SJSA1 (cell line): ENCODE measurements at regions not wholly inside any gene's neighbourhood (a gene's known extent, or its start where the extent isn't known, plus 50 kb on each side); places are given as distances from the start of the nearest gene placed in this dataset.
"Not testable (repeated sequence)": the region's sequence is repeated elsewhere in the genome, so short reads cannot be mapped to it uniquely, and the experiment has no call there.

Source experiments
- DNase-seq, 2 experiments: peaks; one replicate each; pipeline ENCODE4 v3.0.0-alpha.2; 2015 to 2020; ENCODE audit warnings: low spot score in 2 of 2, low read depth in 1 of 2
- H3K27ac ChIP-seq: fragments of 250-450 bp; sonication (Bioruptor Pico); 2 replicates; pipeline ENCODE4 v1.5.1; 2020; ENCODE audit warnings: mild to moderate bottlenecking, moderate library complexity
- H3K27me3 ChIP-seq: fragments of 250-450 bp; sonication (Bioruptor Pico); replicated peaks from 2 replicates; pipeline ENCODE4 v1.5.1; 2020; ENCODE audit warnings: mild to moderate bottlenecking, moderate library complexity
- H3K36me3 ChIP-seq: fragments of 250-450 bp; sonication (Bioruptor Pico); 2 replicates; pipeline ENCODE4 v1.5.1; 2020; ENCODE audit warnings: mild to moderate bottlenecking
- H3K4me1 ChIP-seq: fragments of 250-450 bp; sonication (Bioruptor Pico); replicated peaks from 2 replicates; pipeline ENCODE4 v1.6.1; 2021; ENCODE audit warnings: mild to moderate bottlenecking
- H3K4me3 ChIP-seq: fragments of 250-450 bp; sonication (Bioruptor Pico); 2 replicates; pipeline ENCODE4 v1.5.1; 2020; ENCODE audit warnings: mild to moderate bottlenecking
- H3K9me3 ChIP-seq: fragments of 250-450 bp; sonication (Bioruptor Pico); replicated peaks from 2 replicates; pipeline ENCODE4 v1.5.1; 2020; ENCODE audit warnings: mild to moderate bottlenecking

DNA sequence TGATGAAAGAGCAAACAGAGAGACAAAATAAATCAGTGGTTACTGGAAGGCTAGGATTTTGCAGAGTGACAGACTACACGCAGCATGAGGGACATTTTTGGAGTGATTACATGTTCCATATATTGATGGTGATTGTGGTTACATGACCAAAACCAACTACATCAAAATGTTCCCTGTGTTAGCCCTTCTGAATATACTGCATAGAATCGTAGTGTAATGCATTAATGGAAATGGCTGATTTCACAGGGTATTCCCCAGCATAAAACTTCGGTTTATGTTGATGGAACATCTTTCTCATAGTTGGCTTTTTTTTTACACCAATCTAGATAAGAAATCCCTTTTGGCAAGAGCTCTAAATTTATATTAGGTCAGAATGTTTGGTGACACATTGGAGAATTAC is 191.3 kb upstream of the CMC1 start:
- no peak for DNase-seq
- Histone ChIP-seq H3K36me3 (no peaks in the 10 kb centered on the region), H3K27ac (no peak overlapping the region), H3K9me3 (no peaks in the 10 kb centered on the region), H3K4me3 (no peak overlapping the region), H3K27me3 (no peaks in the 10 kb centered on the region), H3K4me1 (peaks cover 31% of the 10 kb centered on the region)

DNA sequence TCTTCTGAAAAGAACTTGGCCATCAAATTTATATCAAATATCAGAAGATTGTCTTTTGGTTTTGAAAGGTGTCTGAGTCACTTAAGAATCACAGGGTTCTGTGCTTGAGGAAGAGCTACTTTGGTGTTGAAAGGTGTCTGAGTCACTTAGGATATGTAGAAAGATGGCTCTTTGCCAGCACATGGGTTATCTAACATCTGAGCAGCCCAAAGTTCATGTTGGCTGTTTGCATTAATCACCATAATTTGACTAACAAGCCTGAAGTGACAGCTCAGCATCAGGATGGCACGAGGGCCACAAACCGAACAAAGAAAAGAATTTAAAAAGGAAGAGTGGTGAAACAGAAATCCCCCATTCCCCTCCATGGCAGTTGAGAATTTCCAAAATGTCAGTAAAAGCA is 190.5 kb upstream of the CMC1 start:
- no peaks in the 10 kb centered on the region for H3K9me3 ChIP-seq
- peak in 1 of 2 experiments; percentile 11 for DNase-seq
- H3K27ac ChIP-seq = no peak overlapping the region
- H3K27me3 ChIP-seq = no peaks in the 10 kb centered on the region
- no peak overlapping the region for H3K4me3 ChIP-seq
- peaks cover 31% of the 10 kb centered on the region for H3K4me1 ChIP-seq
- H3K36me3 ChIP-seq = no peaks in the 10 kb centered on the region

DNA sequence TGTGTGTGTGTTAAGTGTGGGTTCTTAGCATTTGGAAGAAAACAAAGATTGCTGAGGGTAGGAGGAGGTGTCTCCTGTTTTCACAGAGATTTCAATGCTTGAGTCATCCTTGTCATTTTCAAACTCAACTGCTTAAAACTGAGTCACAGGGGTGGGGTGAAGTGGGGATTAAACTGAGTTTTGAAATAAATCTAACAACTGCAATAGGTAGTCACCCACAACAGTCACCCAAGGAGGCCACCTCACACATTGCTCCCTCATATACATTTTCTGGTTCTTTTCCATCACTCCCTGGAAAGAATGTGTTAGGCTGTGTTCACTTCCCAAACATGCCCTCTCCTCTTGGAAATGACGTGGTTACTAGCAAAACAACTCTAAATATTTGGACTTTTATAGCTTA is 187.7 kb upstream of the CMC1 start:
- H3K27ac ChIP-seq = peak overlapping the region; percentile 76
- H3K4me1 ChIP-seq = peaks cover 31% of the 10 kb centered on the region
- H3K27me3 ChIP-seq = no peaks in the 10 kb centered on the region
- H3K36me3 ChIP-seq = no peaks in the 10 kb centered on the region
- peak; percentile 63 to 69 for DNase-seq
- H3K9me3 ChIP-seq = no peaks in the 10 kb centered on the region
- H3K4me3 ChIP-seq = no peak overlapping the region

DNA sequence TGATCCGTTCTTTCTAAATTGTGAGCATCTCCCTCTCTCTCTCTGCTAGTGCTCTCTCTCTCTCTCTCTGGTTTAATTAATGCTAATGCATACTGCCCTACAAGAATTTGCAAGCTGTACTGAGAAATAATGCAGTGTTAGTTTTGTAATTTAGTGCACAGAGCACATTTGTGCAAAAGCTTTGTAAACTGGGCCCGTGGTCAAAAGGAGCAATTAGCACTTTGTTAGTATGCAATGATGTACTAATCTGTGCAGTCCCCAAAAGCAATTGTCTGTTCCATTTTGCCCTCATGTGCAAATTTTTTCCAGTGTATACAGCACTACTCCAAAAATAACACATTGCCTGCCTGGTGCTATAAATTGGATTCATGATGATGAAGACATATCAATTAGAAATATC is 184.6 kb upstream of the CMC1 start:
- no peaks in the 10 kb centered on the region for H3K27me3 ChIP-seq
- H3K4me3 ChIP-seq = no peak overlapping the region
- H3K36me3 ChIP-seq = no peaks in the 10 kb centered on the region
- peaks cover 21% of the 10 kb centered on the region for H3K4me1 ChIP-seq
- no peak overlapping the region for H3K27ac ChIP-seq
- DNase-seq = no peak
- no peaks in the 10 kb centered on the region for H3K9me3 ChIP-seq

DNA sequence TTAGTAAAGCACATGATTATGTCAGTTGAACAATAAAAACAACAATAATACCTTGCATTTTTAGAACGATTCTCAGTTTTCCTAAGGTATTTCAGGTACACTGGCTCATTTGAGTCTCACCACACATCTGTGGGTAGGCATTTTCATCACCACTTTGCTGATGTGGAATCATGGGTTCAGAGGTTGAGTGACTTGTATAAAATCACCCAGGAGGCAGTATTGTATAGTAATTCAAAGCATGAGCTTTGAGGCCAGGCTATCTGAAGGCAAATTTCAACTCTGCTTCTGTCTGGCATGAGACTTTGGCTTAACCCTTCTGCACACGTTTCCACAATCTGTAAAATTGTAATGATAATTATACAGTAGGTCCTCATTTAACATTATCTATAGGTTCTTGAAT is 183.9 kb upstream of the CMC1 start:
- no peaks in the 10 kb centered on the region for H3K27me3 ChIP-seq
- peaks cover 15% of the 10 kb centered on the region for H3K4me1 ChIP-seq
- no peak for DNase-seq
- no peak overlapping the region for H3K27ac ChIP-seq
- no peaks in the 10 kb centered on the region for H3K36me3 ChIP-seq
- no peaks in the 10 kb centered on the region for H3K9me3 ChIP-seq
- H3K4me3 ChIP-seq = no peak overlapping the region

DNA sequence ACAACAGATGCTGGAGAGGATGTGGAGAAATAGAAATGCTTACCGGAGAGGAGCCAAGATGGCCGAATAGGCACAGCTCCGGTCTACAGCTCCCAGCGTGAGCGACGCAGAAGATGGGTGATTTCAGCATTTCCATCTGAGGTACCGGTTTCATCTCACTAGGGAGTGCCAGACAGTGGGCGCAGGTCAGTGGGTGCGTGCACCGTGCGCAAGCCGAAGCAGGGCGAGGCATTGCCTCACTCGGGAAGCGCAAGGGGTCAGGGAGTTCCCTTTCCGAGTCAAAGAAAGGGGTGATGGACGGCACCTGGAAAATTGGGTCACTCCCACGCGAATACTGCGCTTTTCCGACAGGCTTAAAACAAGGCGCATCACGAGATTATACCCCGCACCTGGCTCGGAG is 182.2 kb upstream of the CMC1 start:
- H3K4me1 ChIP-seq, H3K27ac ChIP-seq, H3K4me3 ChIP-seq, H3K9me3 ChIP-seq, DNase-seq, H3K27me3 ChIP-seq, H3K36me3 ChIP-seq: not testable (repeated sequence)

DNA sequence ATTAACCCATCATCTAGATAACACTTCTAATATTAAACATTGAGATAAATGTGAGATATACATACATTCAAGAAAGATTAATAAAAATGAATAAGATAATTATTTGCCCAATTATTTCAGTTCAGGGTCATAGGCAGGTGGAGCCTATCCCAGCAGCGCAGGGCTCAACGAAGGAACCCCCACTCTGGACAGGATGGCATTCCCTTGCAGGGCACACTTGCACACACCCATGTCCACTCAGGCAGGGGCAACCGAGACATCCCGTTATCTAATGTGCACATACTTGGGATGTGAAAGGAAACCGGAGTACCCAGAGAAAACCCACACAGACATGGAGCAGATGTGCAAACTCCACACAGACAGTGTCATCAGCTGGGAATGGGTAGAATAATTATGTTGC is 175.4 kb upstream of the CMC1 start:
- Histone ChIP-seq H3K27ac (no peak overlapping the region), H3K36me3 (no peaks in the 10 kb centered on the region), H3K4me3 (no peak overlapping the region), H3K4me1 (no peaks in the 10 kb centered on the region), H3K9me3 (no peaks in the 10 kb centered on the region), H3K27me3 (no peaks in the 10 kb centered on the region)
- no peak for DNase-seq

DNA sequence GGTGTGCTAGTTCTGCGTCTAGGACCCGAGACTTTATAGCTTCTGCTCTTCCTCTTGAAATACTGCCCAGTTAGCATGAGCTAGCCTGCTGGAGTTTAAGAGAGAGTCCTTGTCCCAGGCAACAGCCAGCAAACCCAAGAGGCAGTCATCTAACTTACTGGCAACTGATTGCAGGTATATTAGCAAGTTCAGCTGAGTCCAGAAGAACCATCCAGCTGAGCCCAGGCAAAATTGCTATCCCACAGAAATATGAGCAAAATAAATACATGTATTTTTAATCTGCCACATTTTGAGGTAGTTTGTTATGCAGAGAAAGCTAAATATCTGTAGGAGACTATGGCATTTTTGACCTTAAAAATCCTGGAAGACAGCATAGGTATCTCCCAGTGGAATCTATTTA is 174.4 kb upstream of the CMC1 start:
- H3K9me3 ChIP-seq = no peaks in the 10 kb centered on the region
- DNase-seq = no peak
- no peak overlapping the region for H3K27ac ChIP-seq
- H3K4me1 ChIP-seq = no peaks in the 10 kb centered on the region
- H3K4me3 ChIP-seq = no peak overlapping the region
- no peaks in the 10 kb centered on the region for H3K36me3 ChIP-seq
- no peaks in the 10 kb centered on the region for H3K27me3 ChIP-seq

DNA sequence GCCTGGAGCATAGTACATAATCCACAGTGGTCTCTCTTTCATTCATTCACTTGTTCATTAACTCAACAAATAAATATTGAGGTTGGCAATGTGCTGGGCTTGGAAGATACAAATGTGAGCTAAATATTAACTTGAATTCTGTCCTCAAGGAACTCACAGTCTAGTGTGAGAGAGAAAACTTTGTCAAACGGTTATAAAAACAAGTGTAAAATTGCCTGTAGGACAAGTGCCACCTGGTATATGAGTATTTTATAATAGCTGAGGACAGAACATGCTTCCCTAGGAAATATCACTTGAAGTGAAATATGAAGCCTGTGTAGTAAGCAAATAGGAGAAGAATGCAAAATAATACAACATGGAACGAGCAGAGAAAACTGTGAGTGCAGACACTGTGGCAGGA is 173.1 kb upstream of the CMC1 start:
- Histone ChIP-seq H3K4me1 (no peaks in the 10 kb centered on the region), H3K36me3 (no peaks in the 10 kb centered on the region), H3K4me3 (no peak overlapping the region), H3K9me3 (no peaks in the 10 kb centered on the region), H3K27ac (no peak overlapping the region), H3K27me3 (no peaks in the 10 kb centered on the region)
- no peak for DNase-seq

DNA sequence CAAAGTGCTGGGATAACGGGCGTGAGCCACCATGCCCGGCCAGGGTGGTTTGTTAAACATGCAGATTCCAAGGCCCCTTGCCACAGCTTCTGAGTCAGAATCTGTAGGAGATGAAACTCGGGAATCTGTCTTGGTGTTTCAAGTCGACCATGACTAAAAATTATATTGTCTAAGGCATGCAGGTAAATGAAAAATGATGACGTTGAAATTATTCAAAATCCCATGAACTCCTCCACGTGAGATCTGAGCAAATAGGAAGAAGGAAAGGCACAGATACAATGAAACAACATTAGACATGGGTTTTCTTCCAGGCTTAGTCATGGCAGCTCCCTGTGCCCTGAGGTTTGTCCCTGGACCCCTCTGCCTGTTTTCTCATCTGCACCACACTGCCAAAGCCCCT is 172.0 kb upstream of the CMC1 start:
- H3K36me3 ChIP-seq = no peaks in the 10 kb centered on the region
- H3K9me3 ChIP-seq = no peaks in the 10 kb centered on the region
- no peak overlapping the region for H3K4me3 ChIP-seq
- H3K27ac ChIP-seq = no peak overlapping the region
- no peaks in the 10 kb centered on the region for H3K27me3 ChIP-seq
- no peak for DNase-seq
- no peaks in the 10 kb centered on the region for H3K4me1 ChIP-seq

DNA sequence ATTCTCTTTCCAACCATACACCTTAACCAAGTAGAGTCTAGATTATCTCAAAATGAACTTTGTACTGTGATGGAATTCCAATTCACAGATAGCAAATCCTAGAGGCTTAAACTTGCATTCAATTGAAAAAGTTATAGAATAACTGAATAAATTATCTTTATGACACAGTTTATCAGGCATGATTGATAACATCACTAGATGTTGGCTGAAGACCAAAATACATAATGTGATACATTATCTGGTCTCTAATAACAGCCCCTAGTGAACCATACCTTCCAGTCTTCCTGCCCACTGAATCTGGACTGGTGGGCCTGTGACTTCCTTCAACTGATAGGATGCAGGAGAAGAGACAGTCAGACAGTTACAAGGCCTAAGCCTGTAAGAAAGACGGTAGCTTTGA is 165.2 kb upstream of the CMC1 start:
- H3K27ac ChIP-seq = no peak overlapping the region

DNA sequence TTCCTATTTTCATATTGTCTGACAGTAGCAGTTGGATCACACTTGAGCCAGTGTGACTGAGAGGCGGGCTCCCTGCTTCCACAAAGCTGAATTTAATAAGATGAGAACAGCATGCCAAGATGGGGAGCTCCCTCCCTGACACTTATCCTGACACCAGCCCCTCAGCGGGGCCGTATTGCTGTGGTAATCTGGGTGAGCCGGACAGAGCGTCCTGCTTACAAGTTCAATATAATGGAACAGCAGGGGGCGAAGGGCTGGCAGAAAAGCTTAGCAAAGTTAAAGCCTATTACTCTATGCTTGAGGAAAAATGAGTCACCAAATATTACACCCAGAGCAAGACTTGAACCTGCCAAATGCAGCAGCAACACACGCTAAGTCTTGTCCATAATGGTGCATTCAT is 163.8 kb upstream of the CMC1 start:
- Histone ChIP-seq H3K4me3 (no peak overlapping the region), H3K27me3 (no peaks in the 10 kb centered on the region), H3K36me3 (no peaks in the 10 kb centered on the region), H3K9me3 (no peaks in the 10 kb centered on the region), H3K4me1 (no peaks in the 10 kb centered on the region), H3K27ac (no peak overlapping the region)
- no peak for DNase-seq

More for the DNA sequence above, 165.2 kb upstream of the CMC1 start:
- no peak for DNase-seq
- Histone ChIP-seq H3K36me3 (no peaks in the 10 kb centered on the region), H3K9me3 (no peaks in the 10 kb centered on the region), H3K4me3 (no peak overlapping the region), H3K4me1 (no peaks in the 10 kb centered on the region), H3K27me3 (no peaks in the 10 kb centered on the region)

DNA sequence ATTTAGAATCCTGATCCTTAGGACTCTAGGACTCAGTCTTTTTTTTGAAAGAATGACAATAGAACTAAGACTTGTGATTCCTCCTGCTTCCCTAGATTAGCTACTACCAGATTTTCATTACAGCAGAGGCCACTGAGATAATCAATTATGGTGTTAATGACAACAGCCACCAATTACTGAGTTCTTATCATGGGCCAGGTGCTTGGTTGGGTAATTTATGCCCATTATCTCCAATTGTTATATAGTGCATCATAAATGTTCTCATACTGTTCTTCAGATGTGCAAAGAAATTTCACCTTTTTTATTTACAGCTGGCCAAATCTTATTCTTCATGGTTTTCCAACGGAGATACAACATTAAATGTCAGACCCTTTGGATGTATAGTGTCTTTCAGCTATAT is 162.9 kb upstream of the CMC1 start:
- no peak for DNase-seq
- Histone ChIP-seq H3K27ac (no peak overlapping the region), H3K4me3 (no peak overlapping the region), H3K4me1 (no peaks in the 10 kb centered on the region), H3K9me3 (no peaks in the 10 kb centered on the region), H3K27me3 (no peaks in the 10 kb centered on the region), H3K36me3 (no peaks in the 10 kb centered on the region)

DNA sequence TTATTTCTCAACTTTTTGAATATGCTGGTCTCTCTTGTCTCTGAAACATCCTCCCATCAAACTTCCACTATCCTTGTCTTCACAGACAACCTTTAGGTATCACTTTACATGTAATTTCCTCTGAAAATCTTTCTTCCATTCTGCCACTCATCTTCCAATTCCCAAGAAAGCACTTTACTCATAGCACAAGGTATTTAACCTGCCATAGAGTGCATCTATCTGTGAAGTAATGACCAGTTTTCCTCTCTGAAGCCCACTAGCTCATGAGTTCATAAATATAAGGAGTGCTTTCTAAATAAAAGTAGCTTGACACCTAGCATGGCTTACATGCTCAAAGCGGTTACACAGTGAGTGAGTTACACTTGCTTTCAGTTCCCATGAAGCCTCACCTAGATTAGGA is 160.7 kb upstream of the CMC1 start:
- H3K4me3 ChIP-seq = no peak overlapping the region
- H3K4me1 ChIP-seq = no peaks in the 10 kb centered on the region
- no peaks in the 10 kb centered on the region for H3K27me3 ChIP-seq
- H3K27ac ChIP-seq = no peak overlapping the region
- DNase-seq = no peak
- H3K36me3 ChIP-seq = no peaks in the 10 kb centered on the region
- H3K9me3 ChIP-seq = no peaks in the 10 kb centered on the region

DNA sequence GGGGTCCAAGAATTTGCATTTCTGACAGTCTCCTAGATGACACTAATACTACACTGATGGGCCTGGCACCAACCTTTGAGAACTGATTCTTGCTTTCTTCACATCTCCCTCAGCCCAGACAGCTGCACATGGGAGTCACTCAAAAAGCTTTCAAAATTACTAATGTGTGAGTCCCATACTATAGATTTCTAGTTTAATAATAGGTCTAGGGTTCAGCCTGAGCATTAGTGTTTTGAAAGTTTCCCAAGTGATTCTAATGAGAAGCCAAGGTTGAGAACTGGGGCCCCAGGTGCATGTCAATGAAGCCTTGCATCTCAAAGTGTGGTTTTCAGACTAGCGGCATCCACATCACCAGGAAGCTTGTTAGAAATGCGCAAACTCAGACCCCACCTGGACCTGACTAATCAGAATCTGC is 159.9 kb upstream of the CMC1 start:
- H3K36me3 ChIP-seq = no peaks in the 10 kb centered on the region
- H3K4me1 ChIP-seq = no peaks in the 10 kb centered on the region
- DNase-seq = no peak

More for the DNA sequence above, 159.9 kb upstream of the CMC1 start:
- no peaks in the 10 kb centered on the region for H3K27me3 ChIP-seq
- H3K27ac ChIP-seq = no peak overlapping the region
- H3K4me3 ChIP-seq = no peak overlapping the region
- H3K9me3 ChIP-seq = no peaks in the 10 kb centered on the region
